PFSK-1 (cell line): ENCODE measurements at regions not wholly inside any gene's neighbourhood (a gene's known extent, or its start where the extent isn't known, plus 50 kb on each side); places are given as distances from the start of the nearest gene placed in this dataset.

Experiments
- FOXP2 ChIP-seq: optimal IDR thresholded peaks from 2 replicates; pipeline ENCODE3; 2011; ENCODE audit warnings: borderline replicate concordance, control low read depth, inconsistent platforms; ENCODE audit not compliant: insufficient read depth; ENCODE audit errors: extremely low read length, extremely low read depth
- POLR2AphosphoS5 ChIP-seq: IDR thresholded peaks from 2 replicates; pipeline ENCODE4 v1.6.1; 2012; ENCODE audit warnings: low read depth, mild to moderate bottlenecking, control low read depth, low read length, moderate library complexity
- SIN3A ChIP-seq: IDR thresholded peaks from 2 replicates; pipeline ENCODE4 v1.6.1; 2012; ENCODE audit warnings: mild to moderate bottlenecking, low read length, moderate library complexity, borderline replicate concordance; ENCODE audit not compliant: insufficient read depth
- TAF1 ChIP-seq: IDR thresholded peaks from 2 replicates; pipeline ENCODE4 v1.6.1; 2012; ENCODE audit warnings: low read length, control low read depth, borderline replicate concordance; ENCODE audit not compliant: insufficient read depth
- TF ChIP-seq, protein P1 (sequence below), 2 experiments: IDR thresholded peaks; 2 replicates each; pipeline versions ENCODE4 v1.6.1 to v1.8.0; 2011 to 2012; ENCODE audit warnings: low read depth in 2 of 2, low read length in 2 of 2, control low read depth in 1 of 2, inconsistent platforms in 1 of 2, mild to moderate bottlenecking in 1 of 2, moderate library complexity in 1 of 2; ENCODE audit not compliant: insufficient read depth in 1 of 2

DNA sequence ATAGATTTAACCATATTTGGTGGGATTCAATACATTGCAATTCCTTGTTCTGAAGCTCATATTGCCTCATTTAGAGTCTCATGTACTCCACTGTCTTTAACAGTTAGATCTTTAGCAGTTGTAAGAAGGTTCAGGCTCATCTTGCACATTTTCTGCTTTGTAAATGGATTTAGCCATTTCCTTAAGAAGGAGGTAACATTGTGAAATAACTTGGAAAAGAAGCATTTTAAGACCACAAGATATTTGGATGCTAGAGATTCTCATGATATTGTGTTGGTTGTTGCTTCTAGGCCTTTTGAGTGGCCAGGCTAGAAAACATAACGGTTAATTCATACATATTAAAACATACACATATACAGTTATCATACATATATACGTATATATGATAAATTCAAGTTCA lies 445.8 kb upstream of the NXPH2 start:
- TF ChIP-seq SIN3A = no peak

GRCh38 chr2:139218181-139218580 lies 438.0 kb upstream of the NXPH2 start:
- TF ChIP-seq POLR2AphosphoS5 (no peak), FOXP2 (no peak)
- TF ChIP-seq, protein P1, sequence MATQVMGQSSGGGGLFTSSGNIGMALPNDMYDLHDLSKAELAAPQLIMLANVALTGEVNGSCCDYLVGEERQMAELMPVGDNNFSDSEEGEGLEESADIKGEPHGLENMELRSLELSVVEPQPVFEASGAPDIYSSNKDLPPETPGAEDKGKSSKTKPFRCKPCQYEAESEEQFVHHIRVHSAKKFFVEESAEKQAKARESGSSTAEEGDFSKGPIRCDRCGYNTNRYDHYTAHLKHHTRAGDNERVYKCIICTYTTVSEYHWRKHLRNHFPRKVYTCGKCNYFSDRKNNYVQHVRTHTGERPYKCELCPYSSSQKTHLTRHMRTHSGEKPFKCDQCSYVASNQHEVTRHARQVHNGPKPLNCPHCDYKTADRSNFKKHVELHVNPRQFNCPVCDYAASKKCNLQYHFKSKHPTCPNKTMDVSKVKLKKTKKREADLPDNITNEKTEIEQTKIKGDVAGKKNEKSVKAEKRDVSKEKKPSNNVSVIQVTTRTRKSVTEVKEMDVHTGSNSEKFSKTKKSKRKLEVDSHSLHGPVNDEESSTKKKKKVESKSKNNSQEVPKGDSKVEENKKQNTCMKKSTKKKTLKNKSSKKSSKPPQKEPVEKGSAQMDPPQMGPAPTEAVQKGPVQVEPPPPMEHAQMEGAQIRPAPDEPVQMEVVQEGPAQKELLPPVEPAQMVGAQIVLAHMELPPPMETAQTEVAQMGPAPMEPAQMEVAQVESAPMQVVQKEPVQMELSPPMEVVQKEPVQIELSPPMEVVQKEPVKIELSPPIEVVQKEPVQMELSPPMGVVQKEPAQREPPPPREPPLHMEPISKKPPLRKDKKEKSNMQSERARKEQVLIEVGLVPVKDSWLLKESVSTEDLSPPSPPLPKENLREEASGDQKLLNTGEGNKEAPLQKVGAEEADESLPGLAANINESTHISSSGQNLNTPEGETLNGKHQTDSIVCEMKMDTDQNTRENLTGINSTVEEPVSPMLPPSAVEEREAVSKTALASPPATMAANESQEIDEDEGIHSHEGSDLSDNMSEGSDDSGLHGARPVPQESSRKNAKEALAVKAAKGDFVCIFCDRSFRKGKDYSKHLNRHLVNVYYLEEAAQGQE (IDR thresholded peaks at IDR 0.05; ENCODE audit: insufficient read depth in 1 of 2, low read depth in 2 of 2, low read length in 2 of 2) = no peak

- TF ChIP-seq SIN3A (no peak), TAF1 (no peak)
Observed at GRCh38 chr2:139217641-139218040, 437.5 kb upstream of the NXPH2 start.

- TF ChIP-seq SIN3A (no peak), POLR2AphosphoS5 (no peak), FOXP2 (no peak), TAF1 (no peak)
- TF ChIP-seq, protein P1 (IDR thresholded peaks at IDR 0.05; ENCODE audit: insufficient read depth in 1 of 2, low read depth in 2 of 2, low read length in 2 of 2) = no peak
Observed at GRCh38 chr2:139216435-139216834, 436.2 kb upstream of the NXPH2 start.

- TF ChIP-seq TAF1 (no peak), SIN3A (no peak), POLR2AphosphoS5 (no peak), FOXP2 (no peak)
- TF ChIP-seq, protein P1 (IDR thresholded peaks at IDR 0.05; ENCODE audit: insufficient read depth in 1 of 2, low read depth in 2 of 2, low read length in 2 of 2) = no peak
Observed at GRCh38 chr2:139214801-139215200, 434.6 kb upstream of the NXPH2 start.

DNA sequence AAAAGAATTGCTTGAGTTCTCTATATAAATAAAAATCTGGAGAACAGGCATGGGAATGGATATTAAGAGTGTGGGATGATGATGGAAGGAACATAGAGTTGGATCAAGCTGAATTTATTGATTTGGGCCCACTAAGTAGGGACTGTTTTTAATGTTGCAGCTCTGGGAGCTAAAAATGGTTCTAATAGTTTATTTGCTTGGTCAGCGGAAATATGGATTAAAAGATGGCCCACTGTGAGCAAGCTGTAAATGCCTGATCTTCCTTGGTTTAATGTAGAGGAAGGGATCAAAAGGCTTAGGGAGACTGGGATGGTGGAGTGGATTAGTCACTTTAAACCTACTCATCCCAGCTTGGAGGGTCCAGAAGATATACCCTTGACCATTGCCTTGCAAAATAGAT lies 429.4 kb upstream of the NXPH2 start:
- TF ChIP-seq TAF1 (no peak), SIN3A (no peak), FOXP2 (no peak), POLR2AphosphoS5 (no peak)
- TF ChIP-seq, protein P1 (IDR thresholded peaks at IDR 0.05; ENCODE audit: insufficient read depth in 1 of 2, low read depth in 2 of 2, low read length in 2 of 2) = no peak
